Kasumi-1 (cell line): ENCODE measurements at regions not wholly inside any gene's neighbourhood (a gene's known extent, or its start where the extent isn't known, plus 50 kb on each side); places are given as distances from the start of the nearest gene placed in this dataset.
A peak's percentile ranks its signal among the peaks of the same experiment; 100 is the strongest.

ENCODE experiments used
- DNase-seq, 2 experiments: peaks; one replicate each; lab custom pipeline; 2025; lab: John Stamatoyannopoulos, UW

- DNase-seq, result no peak
These were observed 474.1 kb downstream of the PDGFC start for GRCh38 chr4:156497486-156497885.

- DNase-seq, result no peak
These were observed 474.8 kb downstream of the PDGFC start for GRCh38 chr4:156496797-156497196.

- DNase-seq, result peak in 1 of 2 experiments; percentile 14
These were observed 475.8 kb downstream of the PDGFC start for GRCh38 chr4:156495836-156496235.

- no peak for DNase-seq
These were observed 476.5 kb downstream of the PDGFC start for GRCh38 chr4:156495091-156495490.

- DNase-seq, result no peak
These were observed 477.7 kb downstream of the PDGFC start for GRCh38 chr4:156493858-156494257.

- no peak for DNase-seq
These were observed 484.5 kb downstream of the PDGFC start for GRCh38 chr4:156487107-156487506.

GRCh38 chr4:156481845-156482244 is 489.8 kb downstream of the PDGFC start:
- no peak for DNase-seq

- DNase-seq, result no peak
These were observed 494.0 kb downstream of the PDGFC start for GRCh38 chr4:156477636-156478035.

- DNase-seq, result no peak
These were observed 495.2 kb downstream of the PDGFC start for GRCh38 chr4:156476359-156476758.

- peak; percentile 76 to 83 for DNase-seq
These were observed 496.3 kb downstream of the PDGFC start for GRCh38 chr4:156475322-156475721.

GRCh38 chr4:156473151-156473550 is 498.4 kb downstream of the PDGFC start:
- DNase-seq, result no peak

- DNase-seq, result no peak
These were observed 499.0 kb downstream of the PDGFC start for GRCh38 chr4:156472624-156473023.

GRCh38 chr4:156459584-156459983 is 505.9 kb upstream of the CTSO start:
- no peak for DNase-seq

- no peak for DNase-seq
These were observed 503.2 kb upstream of the CTSO start for GRCh38 chr4:156456830-156457229.

- no peak for DNase-seq
These were observed 489.8 kb upstream of the CTSO start for GRCh38 chr4:156443488-156443887.

- no peak for DNase-seq
These were observed 489.2 kb upstream of the CTSO start for GRCh38 chr4:156442912-156443311.

GRCh38 chr4:156439576-156440200 is 486.0 kb upstream of the CTSO start:
- DNase-seq, result no peak

GRCh38 chr4:156437666-156438065 is 484.0 kb upstream of the CTSO start:
- DNase-seq, result no peak

GRCh38 chr4:156422576-156422975 is 468.9 kb upstream of the CTSO start:
- DNase-seq, result no peak

- DNase-seq, result no peak
These were observed 467.0 kb upstream of the CTSO start for GRCh38 chr4:156420623-156421022.

GRCh38 chr4:156419080-156419685 is 465.5 kb upstream of the CTSO start:
- DNase-seq, result no peak

GRCh38 chr4:156414406-156414805 is 460.7 kb upstream of the CTSO start:
- DNase-seq, result no peak

- DNase-seq, result no peak
These were observed 459.8 kb upstream of the CTSO start for GRCh38 chr4:156413239-156414135.
